GM19372 (cell line): ENCODE measurements at regions not wholly inside any gene's neighbourhood (a gene's known extent, or its start where the extent isn't known, plus 50 kb on each side); places are given as distances from the start of the nearest gene placed in this dataset.
"Not testable (repeated sequence)": the region's sequence is repeated elsewhere in the genome, so short reads cannot be mapped to it uniquely, and the experiment has no call there.

Experiments
- ATAC-seq: cut with Tn5 transposase; IDR thresholded peaks from one replicate; pipeline ENCODE4 v1.9.1; 2021; ENCODE audit warnings: mild to moderate bottlenecking, low read depth, moderate library complexity; ENCODE audit not compliant: unreplicated experiment

GRCh38 chr6:141528596-141528995 lies 604.1 kb upstream of the GJE1 start:
- no peak for ATAC-seq

DNA sequence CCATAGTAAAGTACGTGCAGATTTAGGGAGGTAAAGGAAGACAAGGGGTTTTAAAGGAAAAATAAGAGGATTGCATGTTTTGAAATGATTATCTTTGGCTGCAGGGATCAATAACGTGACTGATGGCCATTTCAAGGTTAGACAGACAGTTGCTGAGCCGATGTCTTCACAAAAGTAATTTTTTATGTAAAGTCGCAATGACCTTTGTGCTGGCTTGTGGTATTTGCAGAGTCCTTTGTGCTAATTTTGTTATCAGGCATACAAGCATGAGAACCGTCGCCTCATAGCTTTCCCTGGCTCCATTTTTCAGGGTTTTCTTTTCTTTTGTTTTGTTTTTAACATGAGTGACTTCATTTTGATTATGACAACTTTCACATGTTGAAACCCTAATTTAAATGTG lies 605.7 kb upstream of the GJE1 start:
- no peak for ATAC-seq

- ATAC-seq: no peak
Observed at GRCh38 chr6:141521440-141521839, 611.3 kb upstream of the GJE1 start.

- no peak for ATAC-seq
Observed at GRCh38 chr6:141513830-141514229, 618.9 kb upstream of the GJE1 start.

GRCh38 chr6:141510803-141511202 lies 621.9 kb upstream of the GJE1 start:
- no peak for ATAC-seq

DNA sequence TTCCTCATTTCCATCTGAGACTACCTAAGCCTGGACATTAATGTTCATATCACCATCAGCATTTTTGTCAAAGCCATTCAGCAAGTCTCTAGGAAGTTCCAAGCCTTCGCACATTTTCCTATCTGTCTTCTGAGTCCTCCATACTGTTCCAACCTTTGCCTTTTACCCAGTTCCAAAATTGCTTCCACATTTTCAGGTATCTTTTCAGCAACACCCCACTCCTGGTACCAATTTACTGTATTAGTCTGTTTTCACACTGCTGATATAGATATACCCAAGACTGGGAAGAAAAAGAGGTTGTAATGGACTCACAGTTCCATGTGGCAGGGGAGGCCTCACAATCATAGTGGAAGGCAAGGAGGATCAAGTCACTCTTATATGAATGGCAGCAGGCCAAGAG lies 626.7 kb upstream of the GJE1 start:
- not testable (repeated sequence) for ATAC-seq

GRCh38 chr6:141504318-141504717 lies 628.4 kb upstream of the GJE1 start:
- ATAC-seq: not testable (repeated sequence)

- ATAC-seq: no peak
Observed at GRCh38 chr6:141501616-141502015, 631.1 kb upstream of the GJE1 start.

DNA sequence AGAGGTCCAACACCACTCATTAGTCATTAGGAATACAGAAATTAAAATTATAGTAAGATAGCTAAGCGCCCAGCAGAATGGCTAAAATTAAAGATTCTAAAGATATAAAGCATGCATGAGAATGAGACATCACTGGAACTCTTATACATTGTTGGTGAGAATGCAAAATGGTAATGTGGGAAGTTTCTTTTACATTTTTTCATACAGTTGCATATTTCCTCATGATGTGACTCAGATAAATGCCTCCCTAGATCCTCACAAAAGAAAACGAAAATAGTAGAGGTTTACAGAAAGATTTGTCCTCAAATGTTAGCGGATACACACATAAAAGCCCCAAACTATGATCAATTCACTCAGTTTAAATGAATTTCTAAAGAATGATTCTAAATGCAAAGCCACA lies 633.7 kb upstream of the GJE1 start:
- ATAC-seq: no peak

DNA sequence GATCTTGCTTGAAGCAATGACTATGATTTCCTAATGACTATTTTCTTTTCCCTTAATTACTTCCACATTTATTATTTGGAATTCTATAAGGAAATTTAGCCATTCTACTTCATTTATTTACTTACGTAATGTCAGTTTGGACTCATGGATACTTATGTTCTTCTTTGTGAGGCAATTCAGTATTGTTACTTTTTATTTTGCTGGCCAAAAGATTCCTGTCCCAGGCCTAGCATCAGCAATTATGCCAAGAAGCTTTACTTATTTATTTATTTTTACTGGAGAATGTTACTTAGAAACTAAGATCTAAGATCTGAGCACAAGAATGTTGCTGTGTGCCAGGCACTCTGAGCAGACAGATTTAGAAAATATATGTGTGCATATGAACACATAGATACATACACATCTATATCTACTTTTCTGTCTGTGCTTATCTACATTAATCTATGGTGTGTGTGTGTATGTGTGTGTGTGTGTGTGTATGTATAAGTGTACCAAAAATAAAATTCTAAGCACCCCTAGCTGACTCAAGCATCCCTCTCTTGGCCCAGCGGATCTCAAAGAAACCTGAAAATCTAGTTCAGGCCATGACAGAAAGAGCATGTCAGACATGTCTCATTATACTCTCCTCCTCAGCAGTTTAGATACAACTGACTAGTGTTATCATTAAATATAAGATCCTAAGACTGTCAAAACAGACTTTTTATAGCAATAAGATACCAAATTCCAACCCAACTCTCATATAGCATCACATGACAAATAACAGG lies 640.0 kb upstream of the GJE1 start:
- ATAC-seq: no peak

GRCh38 chr6:141491684-141492083 lies 641.0 kb upstream of the GJE1 start:
- no peak for ATAC-seq

DNA sequence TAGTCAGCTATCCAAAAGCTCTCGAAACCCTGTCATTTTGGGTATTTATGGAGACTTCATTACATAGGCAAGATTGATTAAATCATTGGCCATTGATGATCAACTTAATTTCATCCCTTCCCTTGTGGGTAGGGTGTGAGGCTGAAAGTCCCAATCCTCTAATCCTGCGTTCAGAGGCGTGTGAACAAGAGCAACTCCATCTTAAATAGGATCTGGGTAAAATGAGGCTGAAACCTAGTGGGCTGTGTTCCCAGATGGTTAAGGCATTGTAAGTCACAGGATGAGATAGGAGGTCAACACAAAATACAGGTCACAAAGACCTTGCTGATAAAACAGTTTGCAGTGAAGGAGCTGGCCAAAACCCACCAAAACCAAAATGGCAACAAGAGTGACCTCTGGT lies 641.7 kb upstream of the GJE1 start:
- ATAC-seq: no peak

DNA sequence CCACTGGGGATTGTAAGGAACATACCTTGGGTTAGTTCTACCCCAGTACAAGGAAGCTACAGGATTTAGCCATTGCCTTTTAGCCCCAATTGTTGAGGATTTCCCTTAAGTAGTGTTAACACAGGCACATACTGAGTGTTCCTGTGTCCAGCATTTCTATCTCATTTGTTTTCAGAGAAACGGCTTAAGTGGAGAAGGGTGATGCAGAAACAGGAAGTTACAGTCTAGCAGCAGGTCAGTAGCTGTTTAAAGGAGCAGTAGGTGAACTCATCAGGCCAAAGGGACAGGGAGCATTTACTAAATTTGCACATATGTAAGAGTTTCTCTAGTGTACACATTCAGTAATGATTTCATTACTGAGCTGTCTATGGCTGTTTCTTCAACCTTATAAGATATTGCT lies 644.2 kb upstream of the GJE1 start:
- peak; percentile 46 for ATAC-seq

GRCh38 chr6:141486942-141487341 lies 645.8 kb upstream of the GJE1 start:
- no peak for ATAC-seq

GRCh38 chr6:141484711-141485110 lies 648.0 kb upstream of the GJE1 start:
- peak; percentile 73 for ATAC-seq

GRCh38 chr6:141483598-141484061 lies 649.1 kb upstream of the GJE1 start:
- ATAC-seq: peak; percentile 74

DNA sequence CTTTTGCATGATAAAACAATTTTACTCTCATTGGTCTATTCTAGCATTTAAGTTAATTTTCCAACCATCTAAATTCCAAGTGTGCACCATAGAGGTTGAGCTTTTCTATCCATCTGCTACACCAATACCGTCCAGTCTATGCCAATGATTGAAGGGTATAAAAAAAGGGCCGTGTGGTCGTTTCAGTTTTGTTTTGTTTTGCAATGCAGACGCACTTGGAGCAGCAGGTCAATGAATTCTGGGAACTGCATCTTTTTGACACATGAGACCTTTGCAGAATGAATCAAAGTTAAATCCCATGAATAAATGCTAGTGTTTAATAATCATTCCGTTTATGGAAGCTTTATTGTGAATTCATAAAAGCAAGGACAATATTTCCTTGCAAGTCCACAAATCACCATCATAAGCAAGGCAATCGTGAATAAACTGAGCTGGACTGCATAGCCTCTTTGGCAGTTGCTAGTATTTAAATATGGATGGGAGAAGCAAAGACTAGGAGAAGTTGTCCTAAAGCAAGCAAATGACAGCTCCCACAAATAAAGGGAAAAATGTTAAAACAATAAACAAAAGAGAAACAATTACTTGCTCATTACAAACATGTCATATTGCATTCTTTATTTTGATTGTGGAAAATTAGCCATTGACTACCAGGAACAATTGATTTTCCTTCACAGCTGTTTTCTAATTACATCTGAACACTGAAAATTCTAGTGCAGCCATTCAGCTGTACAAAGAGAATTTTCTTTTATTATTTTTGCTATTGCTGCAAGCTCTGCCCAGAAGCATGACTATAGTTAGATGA lies 649.7 kb upstream of the GJE1 start:
- no peak for ATAC-seq

DNA sequence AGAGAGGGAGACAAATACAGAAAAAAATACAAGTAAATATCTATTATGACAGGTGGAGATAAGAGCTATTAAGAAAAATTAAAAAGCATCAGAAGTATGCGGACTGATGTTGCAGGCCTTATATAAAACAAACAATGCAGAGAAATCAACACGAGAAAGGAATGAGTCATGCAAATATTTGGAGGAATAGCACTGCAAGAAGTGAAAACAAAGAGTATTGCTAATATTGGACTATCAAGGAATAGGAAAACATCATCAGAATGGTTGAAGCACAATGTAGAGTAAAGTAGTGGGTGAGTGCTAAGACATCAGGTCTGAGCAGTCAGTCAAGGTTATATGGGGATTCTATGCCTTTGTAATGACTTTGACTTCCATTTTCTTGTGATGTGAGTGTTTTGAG lies 657.5 kb upstream of the GJE1 start:
- ATAC-seq: no peak

DNA sequence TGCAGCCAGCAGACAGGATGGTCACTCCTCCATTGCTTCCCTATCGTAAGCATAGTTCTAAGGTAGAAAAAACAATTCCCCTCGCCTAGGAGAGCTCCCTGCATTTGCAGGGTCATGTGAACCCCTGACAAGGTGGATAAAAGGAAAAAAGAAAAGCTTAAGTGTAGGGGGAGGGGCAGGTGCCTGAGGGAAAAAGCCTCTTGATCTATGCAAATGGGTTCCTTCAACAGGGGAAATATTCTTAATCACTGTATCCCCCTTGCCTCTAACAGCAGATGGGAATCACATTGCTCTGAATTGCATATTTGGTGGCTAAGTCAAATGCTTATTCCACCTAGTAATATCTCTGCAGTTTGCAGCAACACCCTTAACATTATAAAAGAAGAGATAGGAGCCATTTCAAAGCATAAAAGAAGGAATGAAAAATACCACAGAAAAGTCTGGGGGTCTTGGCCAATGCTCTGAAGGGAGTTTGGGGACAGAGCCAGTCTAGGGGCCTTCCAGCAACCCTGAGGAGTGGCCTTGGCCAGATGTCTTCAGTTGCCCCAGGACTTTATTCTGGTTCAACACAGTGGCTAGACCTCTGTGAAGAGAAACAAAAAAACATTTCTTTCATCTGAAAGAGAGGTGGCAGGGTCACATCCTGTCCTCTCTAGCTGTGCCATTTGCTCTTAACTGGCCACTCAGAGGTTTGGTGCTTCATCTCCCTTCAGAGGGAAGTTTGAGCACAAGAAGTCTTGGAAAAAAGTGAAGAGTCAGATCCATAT lies 660.4 kb upstream of the GJE1 start:
- ATAC-seq: no peak

DNA sequence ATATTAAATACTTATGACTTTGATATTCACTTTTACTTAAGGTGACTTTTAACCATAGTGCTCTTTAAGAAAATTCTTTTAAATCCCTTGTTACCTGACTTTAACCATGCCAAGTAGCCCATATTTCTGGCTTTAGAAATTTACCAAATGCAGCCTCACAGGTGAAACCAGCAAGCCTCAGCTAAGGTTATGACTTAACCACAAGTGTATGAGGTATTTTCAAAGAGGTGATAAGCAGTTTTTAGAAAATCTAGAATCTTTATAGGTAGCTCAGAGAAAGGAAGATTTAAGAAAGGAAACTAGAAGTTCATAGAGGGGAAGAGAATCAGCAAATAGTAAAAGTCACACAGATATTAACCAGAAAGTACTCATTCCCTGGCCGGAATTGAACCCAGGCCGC lies 661.9 kb upstream of the GJE1 start:
- ATAC-seq: no peak

GRCh38 chr6:141467881-141468280 lies 664.8 kb upstream of the GJE1 start:
- ATAC-seq: no peak
